Activated CD4-positive, CD25-positive, alpha-beta regulatory T cell treated with anti-CD3 and anti-CD28 coated beads, Interleukin-2, amount 50 U/mL, for 24 hours (primary cell): ENCODE measurements at regions not wholly inside any gene's neighbourhood (a gene's known extent, or its start where the extent isn't known, plus 50 kb on each side); places are given as distances from the start of the nearest gene placed in this dataset.
"Not testable (repeated sequence)": the region's sequence is repeated elsewhere in the genome, so short reads cannot be mapped to it uniquely, and the experiment has no call there.

Source experiments
- ATAC-seq, 2 donors: fragments of 150-1000 bp; cut with Tn5 transposase; one replicate each; pipeline ENCODE4 v1.10.0; 2021; ENCODE audit warnings: mild to moderate bottlenecking in 1 of 2, moderate library complexity in 1 of 2

GRCh38 chr7:69062020-69062765 is 536.1 kb upstream of the AUTS2 start:
- no peak for ATAC-seq

- ATAC-seq: no peak
Measured at GRCh38 chr7:69067397-69067796, 530.9 kb upstream of the AUTS2 start.

- ATAC-seq: no peak
Measured at GRCh38 chr7:69070476-69070875, 527.8 kb upstream of the AUTS2 start.

GRCh38 chr7:69076566-69076965 is 521.7 kb upstream of the AUTS2 start:
- ATAC-seq: no peak

GRCh38 chr7:69078997-69079769 is 519.1 kb upstream of the AUTS2 start:
- ATAC-seq: no peak

- not testable (repeated sequence) for ATAC-seq
Measured at GRCh38 chr7:69087281-69087680, 511.0 kb upstream of the AUTS2 start.

GRCh38 chr7:69088185-69088584 is 510.1 kb upstream of the AUTS2 start:
- no peak for ATAC-seq

GRCh38 chr7:69090936-69091335 is 507.3 kb upstream of the AUTS2 start:
- ATAC-seq: no peak

- no peak for ATAC-seq
Measured at GRCh38 chr7:69091521-69091920, 506.8 kb upstream of the AUTS2 start.

- no peak for ATAC-seq
Measured at GRCh38 chr7:69095127-69095526, 503.1 kb upstream of the AUTS2 start.

GRCh38 chr7:69095649-69096048 is 502.6 kb upstream of the AUTS2 start:
- ATAC-seq: no peak

- no peak for ATAC-seq
Measured at GRCh38 chr7:69104023-69104422, 494.3 kb upstream of the AUTS2 start.

- ATAC-seq: no peak
Measured at GRCh38 chr7:69105092-69105491, 493.2 kb upstream of the AUTS2 start.

- no peak for ATAC-seq
Measured at GRCh38 chr7:69105981-69106380, 492.3 kb upstream of the AUTS2 start.

- not testable (repeated sequence) for ATAC-seq
Measured at GRCh38 chr7:69106449-69106848, 491.8 kb upstream of the AUTS2 start.

GRCh38 chr7:69106946-69107345 is 491.3 kb upstream of the AUTS2 start:
- not testable (repeated sequence) for ATAC-seq

GRCh38 chr7:69108097-69108496 is 490.2 kb upstream of the AUTS2 start:
- no peak for ATAC-seq

GRCh38 chr7:69109246-69109645 is 489.0 kb upstream of the AUTS2 start:
- no peak for ATAC-seq

- no peak for ATAC-seq
Measured at GRCh38 chr7:69109879-69110278, 488.4 kb upstream of the AUTS2 start.

GRCh38 chr7:69110450-69111050 is 487.7 kb upstream of the AUTS2 start:
- no peak for ATAC-seq

- no peak for ATAC-seq
Measured at GRCh38 chr7:69114374-69114773, 483.9 kb upstream of the AUTS2 start.

- no peak for ATAC-seq
Measured at GRCh38 chr7:69115788-69116187, 482.5 kb upstream of the AUTS2 start.

GRCh38 chr7:69116196-69116595 is 482.1 kb upstream of the AUTS2 start:
- not testable (repeated sequence) for ATAC-seq

- ATAC-seq: no peak
Measured at GRCh38 chr7:69122953-69123352, 475.3 kb upstream of the AUTS2 start.
